Activated T-helper 17 cell treated with anti-CD3 and anti-CD28 coated beads, Interleukin-2, amount 50 U/mL, for 72 hours (primary cell): ENCODE measurements at regions not wholly inside any gene's neighbourhood (a gene's known extent, or its start where the extent isn't known, plus 50 kb on each side); places are given as distances from the start of the nearest gene placed in this dataset.
A peak's percentile ranks its signal among the peaks of the same experiment; 100 is the strongest.

ENCODE experiments used
- ATAC-seq: fragments of 150-1000 bp; cut with Tn5 transposase; replicated peaks from 2 replicates; pipeline ENCODE4 v1.10.0; 2021; ENCODE audit warnings: mild to moderate bottlenecking, moderate library complexity
- H3K27ac Mint-ChIP-seq: one replicate; pipeline ENCODE4 v1.8.0; 2022; ENCODE audit warnings: mixed read lengths
- H3K27me3 Mint-ChIP-seq: one replicate; pipeline ENCODE4 v1.8.0; 2022; ENCODE audit warnings: mixed read lengths
- H3K36me3 Mint-ChIP-seq: one replicate; pipeline ENCODE4 v1.8.0; 2022; ENCODE audit warnings: low read depth, mild to moderate bottlenecking, mixed read lengths
- H3K4me1 Mint-ChIP-seq: one replicate; pipeline ENCODE4 v1.8.0; 2022; ENCODE audit warnings: mixed read lengths
- H3K4me3 Mint-ChIP-seq: one replicate; pipeline ENCODE4 v1.8.0; 2022; ENCODE audit warnings: mild to moderate bottlenecking, mixed read lengths
- H3K9me3 Mint-ChIP-seq: one replicate; pipeline ENCODE4 v1.8.0; 2022; ENCODE audit warnings: mixed read lengths

GRCh38 chr2:37459095-37459981 is 114.9 kb downstream of the QPCT start:
- Mint-ChIP-seq H3K36me3 (no peaks in the 10 kb centered on the region), H3K27me3 (no peaks in the 10 kb centered on the region), H3K9me3 (peaks cover 11% of the 10 kb centered on the region), H3K27ac (peak overlapping the region; percentile 88), H3K4me1 (peaks cover 46% of the 10 kb centered on the region), H3K4me3 (peak overlapping the region; percentile 74)
- ATAC-seq, result peak; percentile 66

GRCh38 chr2:37460896-37461229 is 116.4 kb downstream of the QPCT start:
- Mint-ChIP-seq H3K27ac (peak overlapping the region; percentile 88), H3K9me3 (peaks cover 7% of the 10 kb centered on the region), H3K27me3 (no peaks in the 10 kb centered on the region), H3K4me1 (peaks cover 36% of the 10 kb centered on the region), H3K4me3 (peak overlapping the region; percentile 74), H3K36me3 (no peaks in the 10 kb centered on the region)
- no peak for ATAC-seq

- Mint-ChIP-seq H3K4me1 (peaks cover 21% of the 10 kb centered on the region), H3K4me3 (peak overlapping the region; percentile 14), H3K36me3 (no peaks in the 10 kb centered on the region), H3K27ac (peak overlapping the region; percentile 20), H3K27me3 (no peaks in the 10 kb centered on the region), H3K9me3 (peaks cover 4% of the 10 kb centered on the region)
- ATAC-seq, result peak; percentile 42
These were observed 119.6 kb downstream of the QPCT start for GRCh38 chr2:37464067-37464466.

GRCh38 chr2:37466533-37467222 is 122.2 kb downstream of the QPCT start:
- peaks cover 11% of the 10 kb centered on the region for H3K4me1 Mint-ChIP-seq
- H3K27me3 Mint-ChIP-seq, result no peaks in the 10 kb centered on the region
- H3K27ac Mint-ChIP-seq, result no peak overlapping the region
- no peak overlapping the region for H3K4me3 Mint-ChIP-seq
- no peak for ATAC-seq
- H3K36me3 Mint-ChIP-seq, result no peaks in the 10 kb centered on the region
- H3K9me3 Mint-ChIP-seq, result no peaks in the 10 kb centered on the region

GRCh38 chr2:37468170-37468569 is 123.7 kb downstream of the QPCT start:
- peaks cover 16% of the 10 kb centered on the region for H3K4me1 Mint-ChIP-seq
- ATAC-seq, result no peak
- no peak overlapping the region for H3K4me3 Mint-ChIP-seq
- H3K27ac Mint-ChIP-seq, result no peak overlapping the region
- H3K27me3 Mint-ChIP-seq, result no peaks in the 10 kb centered on the region
- no peaks in the 10 kb centered on the region for H3K36me3 Mint-ChIP-seq
- peaks cover 3% of the 10 kb centered on the region for H3K9me3 Mint-ChIP-seq

GRCh38 chr2:37469126-37469525 is 124.7 kb downstream of the QPCT start:
- ATAC-seq, result no peak
- H3K27me3 Mint-ChIP-seq, result no peaks in the 10 kb centered on the region
- H3K27ac Mint-ChIP-seq, result no peak overlapping the region
- H3K36me3 Mint-ChIP-seq, result no peaks in the 10 kb centered on the region
- H3K9me3 Mint-ChIP-seq, result peaks cover 3% of the 10 kb centered on the region
- no peak overlapping the region for H3K4me3 Mint-ChIP-seq
- H3K4me1 Mint-ChIP-seq, result peaks cover 13% of the 10 kb centered on the region

GRCh38 chr2:37471104-37471503 is 126.7 kb downstream of the QPCT start:
- Mint-ChIP-seq H3K4me1 (peaks cover 11% of the 10 kb centered on the region), H3K27ac (no peak overlapping the region), H3K9me3 (peaks cover 3% of the 10 kb centered on the region), H3K27me3 (no peaks in the 10 kb centered on the region), H3K36me3 (no peaks in the 10 kb centered on the region), H3K4me3 (no peak overlapping the region)
- ATAC-seq, result no peak

GRCh38 chr2:37471994-37472393 is 127.6 kb downstream of the QPCT start:
- peaks cover 3% of the 10 kb centered on the region for H3K9me3 Mint-ChIP-seq
- no peak overlapping the region for H3K4me3 Mint-ChIP-seq
- H3K36me3 Mint-ChIP-seq, result no peaks in the 10 kb centered on the region
- ATAC-seq, result peak; percentile 44
- H3K27ac Mint-ChIP-seq, result no peak overlapping the region
- no peaks in the 10 kb centered on the region for H3K27me3 Mint-ChIP-seq
- peaks cover 11% of the 10 kb centered on the region for H3K4me1 Mint-ChIP-seq

GRCh38 chr2:37472959-37473358 is 128.5 kb downstream of the QPCT start:
- Mint-ChIP-seq H3K9me3 (peaks cover 3% of the 10 kb centered on the region), H3K27ac (no peak overlapping the region), H3K36me3 (no peaks in the 10 kb centered on the region), H3K4me1 (peaks cover 11% of the 10 kb centered on the region), H3K4me3 (no peak overlapping the region), H3K27me3 (no peaks in the 10 kb centered on the region)
- ATAC-seq, result no peak

- H3K4me1 Mint-ChIP-seq, result peaks cover 9% of the 10 kb centered on the region
- H3K9me3 Mint-ChIP-seq, result peaks cover 3% of the 10 kb centered on the region
- H3K36me3 Mint-ChIP-seq, result no peaks in the 10 kb centered on the region
- H3K27me3 Mint-ChIP-seq, result no peaks in the 10 kb centered on the region
- no peak overlapping the region for H3K4me3 Mint-ChIP-seq
- no peak for ATAC-seq
- H3K27ac Mint-ChIP-seq, result no peak overlapping the region
These were observed 132.0 kb downstream of the QPCT start for GRCh38 chr2:37476411-37476810.

GRCh38 chr2:37477921-37478320 is 133.5 kb downstream of the QPCT start:
- no peak for ATAC-seq
- H3K4me1 Mint-ChIP-seq, result peaks cover 4% of the 10 kb centered on the region
- no peaks in the 10 kb centered on the region for H3K27me3 Mint-ChIP-seq
- H3K27ac Mint-ChIP-seq, result no peak overlapping the region
- H3K36me3 Mint-ChIP-seq, result no peaks in the 10 kb centered on the region
- no peak overlapping the region for H3K4me3 Mint-ChIP-seq
- no peaks in the 10 kb centered on the region for H3K9me3 Mint-ChIP-seq

GRCh38 chr2:37481244-37481643 is 136.8 kb downstream of the QPCT start:
- H3K27ac Mint-ChIP-seq, result no peak overlapping the region
- H3K27me3 Mint-ChIP-seq, result no peaks in the 10 kb centered on the region
- peaks cover 4% of the 10 kb centered on the region for H3K4me1 Mint-ChIP-seq
- no peaks in the 10 kb centered on the region for H3K36me3 Mint-ChIP-seq
- no peaks in the 10 kb centered on the region for H3K9me3 Mint-ChIP-seq
- H3K4me3 Mint-ChIP-seq, result no peak overlapping the region
- no peak for ATAC-seq

- no peak overlapping the region for H3K4me3 Mint-ChIP-seq
- no peaks in the 10 kb centered on the region for H3K27me3 Mint-ChIP-seq
- H3K4me1 Mint-ChIP-seq, result no peaks in the 10 kb centered on the region
- no peak overlapping the region for H3K27ac Mint-ChIP-seq
- no peaks in the 10 kb centered on the region for H3K36me3 Mint-ChIP-seq
- ATAC-seq, result no peak
- H3K9me3 Mint-ChIP-seq, result peaks cover 3% of the 10 kb centered on the region
These were observed 144.6 kb downstream of the QPCT start for GRCh38 chr2:37489041-37489456.

- Mint-ChIP-seq H3K4me3 (no peak overlapping the region), H3K36me3 (no peaks in the 10 kb centered on the region), H3K4me1 (no peaks in the 10 kb centered on the region), H3K9me3 (peaks cover 3% of the 10 kb centered on the region), H3K27ac (no peak overlapping the region), H3K27me3 (no peaks in the 10 kb centered on the region)
- ATAC-seq, result no peak
These were observed 145.1 kb downstream of the QPCT start for GRCh38 chr2:37489536-37489935.

- no peak overlapping the region for H3K4me3 Mint-ChIP-seq
These were observed 149.0 kb downstream of the QPCT start for GRCh38 chr2:37493425-37493824.

More at GRCh38 chr2:37493425-37493824, 149.0 kb downstream of the QPCT start:
- H3K27me3 Mint-ChIP-seq, result no peaks in the 10 kb centered on the region
- H3K9me3 Mint-ChIP-seq, result peaks cover 7% of the 10 kb centered on the region
- H3K4me1 Mint-ChIP-seq, result no peaks in the 10 kb centered on the region
- no peaks in the 10 kb centered on the region for H3K36me3 Mint-ChIP-seq
- ATAC-seq, result no peak
- no peak overlapping the region for H3K27ac Mint-ChIP-seq
